NCI-H774 (cell line): ENCODE measurements at regions not wholly inside any gene's neighbourhood (a gene's known extent, or its start where the extent isn't known, plus 50 kb on each side); places are given as distances from the start of the nearest gene placed in this dataset.
"Not testable (repeated sequence)": the region's sequence is repeated elsewhere in the genome, so short reads cannot be mapped to it uniquely, and the experiment has no call there.

Experiments
- DNase-seq: peaks from one replicate; lab custom pipeline; 2025; lab: John Stamatoyannopoulos, UW

DNA sequence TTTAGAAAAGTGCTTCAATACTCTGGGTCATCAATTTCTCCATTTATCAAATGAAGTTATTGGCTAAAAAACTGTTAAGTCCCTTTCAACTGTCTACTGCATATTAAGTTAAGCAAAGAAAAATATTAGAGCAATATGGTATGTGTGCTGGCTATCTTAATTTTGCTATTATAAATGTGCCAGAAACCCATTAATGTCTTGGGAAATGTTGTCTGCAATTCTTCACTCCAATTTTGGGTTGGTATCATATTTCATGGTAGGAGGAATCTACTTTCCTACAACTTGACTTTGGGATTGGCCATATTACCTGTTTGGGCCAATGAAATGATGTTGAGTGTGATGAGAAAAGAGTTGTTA lies 1063.9 kb downstream of the PLA2G4A start:
- DNase-seq, result no peak

DNA sequence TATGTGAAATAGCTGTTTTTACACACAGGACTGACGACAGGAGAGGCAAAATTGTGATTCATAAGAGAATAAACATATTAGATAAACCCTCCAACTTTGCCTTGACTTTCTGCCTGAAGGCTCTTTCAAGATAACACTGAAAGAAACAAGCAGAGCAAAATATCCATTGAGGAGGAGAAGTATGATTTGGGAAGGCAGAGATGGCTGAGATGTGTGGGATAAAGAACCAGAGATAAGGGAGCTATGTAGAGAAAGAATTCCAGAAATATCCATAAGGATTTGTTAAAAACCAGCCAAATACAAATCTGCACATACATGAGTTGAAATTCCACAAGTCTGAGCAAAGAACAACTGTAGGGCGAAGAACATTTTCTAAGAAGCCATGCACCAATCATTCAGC lies 1064.7 kb downstream of the PLA2G4A start:
- DNase-seq, result no peak

DNA sequence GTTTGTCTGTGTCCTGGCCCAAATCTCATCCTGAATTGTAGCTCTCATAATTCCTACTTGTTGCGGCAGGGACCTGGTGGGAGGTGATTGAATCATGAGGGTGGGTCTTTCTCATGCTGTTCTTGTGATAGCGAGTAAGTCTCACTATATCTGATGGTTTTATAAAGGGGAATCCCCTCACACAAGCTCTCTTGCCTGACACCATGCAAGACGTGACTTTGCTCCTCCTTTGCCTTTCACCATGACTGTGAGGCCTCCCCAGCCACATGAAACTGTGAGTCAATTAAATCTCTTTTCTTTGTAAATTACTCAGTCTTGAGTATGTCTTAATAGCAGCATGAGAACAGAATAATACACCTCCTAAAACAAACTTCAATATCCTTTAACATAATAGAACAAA lies 1065.6 kb downstream of the PLA2G4A start:
- no peak for DNase-seq

DNA sequence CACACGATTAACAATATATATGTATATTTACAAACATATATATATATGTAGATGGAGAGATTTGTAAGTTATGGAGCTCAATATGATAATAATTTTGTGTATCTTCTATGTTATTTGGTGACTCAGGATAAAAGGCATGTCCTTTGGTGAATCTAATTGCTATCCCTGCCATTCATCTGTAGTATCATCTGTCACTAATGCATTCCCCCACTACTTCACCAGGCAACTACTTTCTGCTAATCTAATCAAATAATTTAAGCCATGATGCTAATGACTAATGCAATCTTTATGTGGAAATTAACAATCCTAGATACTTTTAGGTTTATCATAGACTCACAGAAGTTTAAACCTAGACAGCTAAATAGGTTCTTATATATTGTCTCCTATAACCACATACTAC lies 1074.5 kb downstream of the PLA2G4A start:
- no peak for DNase-seq

DNA sequence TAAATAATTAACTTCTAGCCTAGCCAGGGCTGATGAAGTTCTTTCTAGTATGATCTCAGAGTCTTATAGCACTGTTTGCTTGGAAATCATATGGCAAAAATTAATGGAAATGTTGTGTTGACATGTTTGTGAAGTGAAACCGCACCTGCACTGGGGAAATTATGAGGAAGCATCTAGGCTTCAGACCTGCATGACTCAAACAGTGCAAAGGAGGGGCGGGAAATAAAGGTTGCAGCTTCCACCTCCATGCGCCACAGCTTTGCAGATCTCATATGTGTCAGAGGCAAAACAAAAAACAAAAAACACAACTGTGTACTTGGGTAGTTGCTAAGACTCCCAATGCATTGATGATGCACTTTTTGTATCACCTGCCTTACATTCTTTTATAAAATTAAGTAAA lies 1080.6 kb downstream of the PLA2G4A start:
- DNase-seq, result no peak

DNA sequence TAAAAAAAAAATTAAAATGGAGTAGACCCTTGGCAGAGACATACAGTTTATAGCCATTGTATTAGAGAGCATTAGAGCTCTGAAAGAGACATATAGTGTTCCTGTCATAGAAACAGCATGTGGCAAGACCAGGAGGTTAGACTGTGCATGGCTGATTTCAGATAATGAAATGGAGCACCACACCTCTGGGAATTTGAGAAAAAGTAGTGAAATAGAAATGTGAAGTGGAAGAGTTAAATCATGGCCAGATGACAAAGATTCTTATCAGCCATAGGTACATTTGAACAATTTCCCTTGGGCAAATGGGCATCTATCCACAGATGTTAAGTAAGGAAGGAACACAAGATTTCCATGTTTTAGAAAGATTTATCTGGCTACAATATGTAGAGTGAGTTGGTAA lies 1083.1 kb downstream of the PLA2G4A start:
- DNase-seq, result no peak

DNA sequence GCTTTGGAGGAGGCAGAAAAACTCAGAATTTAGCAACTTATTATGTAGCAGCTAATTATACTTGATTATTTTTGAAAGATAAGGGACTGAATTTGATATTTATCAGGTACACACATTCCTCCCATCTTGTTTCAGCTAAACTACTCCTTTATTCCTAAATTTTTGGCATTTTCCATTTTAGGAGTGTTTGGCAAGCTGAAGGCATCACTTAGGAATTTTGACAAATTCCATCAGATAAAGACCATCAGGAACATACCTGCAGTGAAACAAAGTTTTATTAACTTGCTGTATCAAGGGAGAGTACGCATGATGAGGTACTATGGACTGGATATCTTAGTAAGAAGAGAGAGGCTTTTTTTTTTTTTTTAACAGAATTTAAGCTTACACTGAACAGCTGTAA lies 1092.2 kb downstream of the PLA2G4A start:
- no peak for DNase-seq

DNA sequence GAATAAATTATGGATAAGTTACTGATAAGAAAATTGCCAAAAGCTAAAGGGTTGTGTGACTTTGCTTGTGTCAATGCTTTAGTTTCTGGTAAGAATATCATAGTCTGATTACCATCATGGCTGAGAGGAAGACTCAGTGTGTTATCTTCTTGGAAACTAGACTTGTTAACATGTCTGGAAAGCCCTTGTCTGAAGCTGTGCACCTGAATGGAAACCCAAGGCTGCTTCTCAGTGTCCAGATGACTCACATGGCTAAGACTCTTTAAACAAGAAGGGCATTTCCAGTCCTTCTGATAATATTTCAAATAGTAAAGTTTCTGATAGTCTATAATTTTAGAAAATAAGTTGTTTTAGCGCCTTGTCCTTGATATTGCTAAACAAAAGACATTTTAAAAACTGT lies 1092.7 kb downstream of the PLA2G4A start:
- no peak for DNase-seq

DNA sequence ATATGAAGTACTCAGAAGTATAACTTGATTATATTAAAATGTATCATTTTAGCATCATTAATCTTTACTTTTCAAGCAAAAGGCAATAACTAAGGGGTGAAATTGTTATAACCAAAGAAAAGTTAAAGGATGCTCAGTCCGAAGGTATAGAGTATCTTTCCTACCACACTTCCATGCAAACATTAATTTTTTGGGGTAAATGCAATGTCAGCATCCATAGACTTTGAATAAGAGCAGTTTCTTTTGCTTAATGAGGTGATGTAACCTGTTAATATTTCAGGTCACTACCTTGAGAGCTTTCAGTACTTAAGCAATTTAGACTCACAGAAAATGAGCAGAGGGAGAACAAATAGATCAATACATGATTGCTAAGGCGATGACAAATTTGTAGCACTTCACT lies 1093.5 kb downstream of the PLA2G4A start:
- DNase-seq, result no peak

DNA sequence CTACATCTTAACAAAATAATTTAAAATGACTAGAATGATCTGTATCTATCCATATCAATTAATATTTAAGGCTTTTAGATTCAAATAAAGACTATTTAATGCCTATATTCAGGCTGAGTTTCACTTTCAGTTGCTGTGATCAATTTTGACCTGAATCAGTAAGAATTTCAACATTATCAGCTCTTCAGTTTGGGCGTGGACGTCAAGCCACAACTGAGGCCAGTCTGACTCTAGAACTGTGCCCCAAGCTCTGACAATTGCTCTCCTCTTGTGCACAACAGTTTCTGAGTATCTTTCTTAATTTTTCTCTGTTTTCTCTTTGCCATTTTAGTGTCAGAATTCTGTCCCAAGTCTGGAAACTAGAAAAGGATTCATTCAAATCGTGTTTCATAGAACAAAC lies 1095.5 kb downstream of the PLA2G4A start:
- DNase-seq, result no peak

DNA sequence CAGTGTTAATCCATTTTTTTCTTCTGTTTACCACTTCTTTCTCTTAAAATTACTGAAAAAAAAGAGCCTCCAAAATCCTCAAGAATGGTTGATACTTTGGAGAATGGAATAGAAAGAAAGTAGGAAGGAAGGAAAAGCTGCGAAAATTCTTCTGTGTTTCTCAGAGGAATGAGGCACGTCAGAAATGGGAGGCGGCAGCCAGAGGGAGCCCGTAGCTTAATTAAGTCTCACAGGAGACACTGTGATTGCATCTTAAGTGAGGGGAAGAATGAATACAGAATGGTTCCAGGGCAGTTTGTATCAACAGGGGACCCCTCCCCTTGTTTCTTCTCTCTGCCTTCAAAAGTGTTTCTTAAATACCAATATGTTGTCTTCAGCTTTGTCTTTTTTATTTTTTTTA lies 1099.5 kb downstream of the PLA2G4A start:
- no peak for DNase-seq

DNA sequence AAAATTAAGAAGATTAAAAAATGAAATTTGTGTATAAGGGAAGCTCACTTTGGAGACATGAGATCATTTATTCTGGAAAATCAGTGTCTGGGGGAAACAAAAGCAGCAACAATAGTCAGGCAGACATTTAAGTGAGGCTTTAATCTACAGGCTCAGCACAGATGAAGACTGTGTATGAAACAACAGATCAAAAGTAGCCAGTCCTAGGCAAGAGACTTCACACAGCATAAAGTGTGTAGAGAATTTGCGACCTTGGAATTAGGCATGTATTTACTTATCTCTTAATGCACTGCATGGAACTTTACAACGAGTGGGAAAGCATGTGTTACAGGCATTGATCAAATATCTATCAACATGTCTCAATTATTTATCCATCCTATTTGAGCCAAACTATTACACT lies 1099.9 kb downstream of the PLA2G4A start:
- DNase-seq, result no peak

DNA sequence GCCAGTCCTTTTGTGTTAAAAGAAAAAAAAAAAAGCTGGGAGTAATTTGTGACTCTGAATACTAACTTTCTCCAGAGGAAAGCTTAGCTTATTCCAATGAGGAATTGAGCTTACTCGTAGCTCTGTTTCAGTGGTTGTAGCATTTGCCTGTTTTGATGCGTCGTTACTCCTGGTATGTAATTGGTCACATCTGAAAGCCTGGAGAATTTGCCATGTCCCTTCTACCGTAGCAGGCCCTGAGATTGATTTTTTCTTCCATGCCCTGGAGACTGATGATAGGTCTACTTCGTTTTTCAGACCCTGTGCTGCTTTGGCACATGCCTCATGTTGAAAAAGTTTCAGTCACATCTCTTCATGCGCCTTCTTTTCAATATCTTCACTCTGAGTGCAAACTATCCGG lies 1103.0 kb downstream of the PLA2G4A start:
- DNase-seq, result no peak

DNA sequence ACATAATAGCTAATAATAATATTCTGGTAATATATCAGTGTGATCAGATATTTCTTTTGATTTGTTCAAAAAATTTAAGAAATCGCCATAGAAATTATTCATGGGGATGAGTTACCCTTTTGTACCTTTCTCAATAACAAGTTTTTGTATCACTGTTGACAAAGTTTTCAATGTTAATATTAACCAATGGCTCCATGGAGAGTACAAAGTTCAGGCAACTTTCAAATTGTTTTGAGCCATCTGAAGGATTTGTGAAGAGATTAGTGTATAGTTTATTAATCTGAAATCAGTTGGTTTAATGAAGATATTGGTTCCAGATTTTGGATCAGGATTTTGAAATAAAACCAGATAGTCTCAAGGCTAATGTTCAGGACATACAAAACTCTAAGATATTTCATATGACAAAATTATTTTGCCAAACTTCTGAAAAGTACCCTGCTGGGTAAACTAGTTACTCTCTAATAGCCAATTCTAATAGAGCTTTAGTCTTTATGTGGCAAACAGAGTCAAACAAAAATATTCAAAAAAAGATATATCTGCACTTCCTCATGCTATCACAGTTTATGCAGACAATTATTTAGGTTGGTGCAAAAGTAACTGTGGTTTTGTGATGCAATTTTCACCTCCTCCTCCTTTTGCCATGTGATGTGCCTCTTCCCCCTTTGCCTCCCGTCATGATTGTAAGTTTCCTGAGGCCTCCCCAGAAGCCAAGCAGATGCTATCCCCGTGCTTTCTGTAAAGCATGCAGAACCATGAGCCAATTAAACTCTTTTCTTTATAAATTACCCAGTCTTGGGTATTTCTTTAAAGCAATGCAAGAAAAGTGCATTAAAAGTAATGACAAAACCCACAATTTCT lies 1105.0 kb downstream of the PLA2G4A start:
- no peak for DNase-seq

DNA sequence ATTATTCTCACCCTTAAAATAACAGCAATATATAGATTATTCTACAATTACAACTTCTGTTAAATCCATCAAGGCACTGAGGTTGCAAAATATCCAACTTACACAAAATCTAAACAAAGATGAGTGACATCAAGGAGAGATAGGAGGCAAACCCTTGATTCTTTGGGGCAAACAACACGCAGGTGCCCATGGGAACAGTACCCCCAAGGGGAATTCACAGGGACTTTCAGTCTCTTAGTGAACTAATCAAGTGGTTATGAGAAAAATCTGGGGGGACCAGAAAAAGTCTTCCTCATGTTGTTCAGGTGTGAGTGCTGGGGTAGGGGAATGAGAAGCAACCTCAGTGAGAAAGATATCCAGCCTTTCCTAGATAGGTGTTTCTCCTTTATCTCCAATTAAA lies 1107.9 kb downstream of the PLA2G4A start:
- DNase-seq, result no peak

DNA sequence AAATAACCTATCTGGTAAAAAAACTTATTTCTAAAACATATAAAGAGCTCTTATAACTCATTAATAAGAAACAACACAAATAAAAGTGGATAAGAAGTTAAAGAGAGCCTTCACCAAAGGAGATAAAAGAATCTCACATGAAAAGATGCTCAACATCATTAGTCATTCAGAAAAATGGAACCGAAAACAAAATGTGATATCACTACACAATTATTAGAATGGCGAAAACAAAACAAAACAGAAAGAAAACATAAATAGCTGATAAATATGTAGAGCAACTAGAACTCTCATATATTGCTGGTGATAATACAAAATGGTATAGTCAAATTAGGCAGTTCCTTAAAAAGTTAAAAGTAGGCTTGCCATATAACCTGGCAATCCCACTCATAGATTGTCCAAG lies 1109.3 kb downstream of the PLA2G4A start:
- no peak for DNase-seq

DNA sequence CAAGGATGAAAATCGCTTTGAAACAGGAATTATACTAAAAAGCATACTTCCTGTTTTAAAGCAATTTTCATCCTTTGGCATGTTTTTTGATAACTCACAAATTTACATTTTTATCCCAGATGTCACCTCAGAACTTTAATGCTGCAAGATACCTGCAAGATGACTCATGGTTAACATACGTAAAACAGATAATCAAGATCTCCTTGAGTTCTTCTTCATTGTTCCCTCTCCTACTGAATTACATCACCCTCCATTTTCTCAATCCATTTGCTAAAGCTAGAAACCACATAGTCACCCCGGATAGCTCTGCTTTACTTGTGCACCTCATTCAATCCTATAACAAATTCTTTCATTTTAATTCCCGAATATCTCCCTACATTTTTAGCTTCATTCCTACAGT lies 1114.2 kb downstream of the PLA2G4A start:
- no peak for DNase-seq

DNA sequence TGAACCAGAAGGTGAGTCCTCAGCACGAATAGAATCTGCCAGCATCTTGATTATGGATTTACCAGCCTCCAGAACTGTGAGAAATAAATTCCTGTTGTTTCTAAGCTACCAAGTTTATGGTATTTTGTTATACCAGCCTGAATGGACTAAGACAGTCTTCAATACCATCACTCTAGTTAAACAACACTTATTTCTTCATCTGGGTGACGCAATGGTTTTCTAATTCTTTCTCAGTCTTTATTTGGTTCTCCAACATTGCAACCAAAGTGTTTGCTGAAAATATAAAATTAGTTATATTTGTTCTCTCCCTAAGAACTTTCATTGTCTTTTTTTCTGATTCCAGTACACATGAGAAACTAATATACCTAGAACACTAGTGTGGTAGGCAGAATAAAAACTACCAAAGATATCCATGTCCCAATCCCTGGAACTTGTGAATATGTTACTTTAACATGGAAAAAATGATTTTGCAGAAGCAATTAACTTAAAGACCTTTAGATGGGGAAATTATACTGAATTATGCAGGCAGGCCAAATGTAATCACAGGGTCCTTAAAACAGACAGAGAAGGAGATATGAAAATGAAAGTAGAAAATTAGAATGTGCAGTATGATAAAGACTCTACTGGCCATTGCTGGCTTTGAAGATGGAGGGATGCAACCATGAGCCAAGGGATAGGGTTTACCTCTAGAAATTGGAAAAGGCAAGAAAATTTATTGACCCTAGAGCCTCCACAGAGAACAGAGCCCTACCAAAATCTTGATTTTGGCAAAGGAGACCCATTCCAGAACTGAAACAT lies 1115.1 kb downstream of the PLA2G4A start:
- no peak for DNase-seq

DNA sequence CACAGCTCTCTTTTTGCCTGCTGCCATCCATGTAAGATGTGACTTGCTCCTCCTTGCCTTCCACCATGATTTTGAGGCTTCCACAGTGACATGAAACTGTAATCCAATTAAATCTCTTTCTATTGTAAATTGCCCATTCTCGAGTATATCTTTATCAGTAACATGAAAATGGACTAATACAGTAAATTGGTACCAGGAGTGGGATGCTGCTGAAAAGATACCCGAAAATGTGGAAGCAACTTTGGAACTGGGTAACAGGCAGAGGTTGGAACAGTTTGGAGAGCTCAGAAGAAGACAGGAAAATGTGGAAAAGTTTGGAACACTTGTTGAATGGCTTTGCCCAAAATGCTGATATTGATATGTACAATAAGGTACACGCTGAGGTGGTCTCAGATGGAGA lies 1117.9 kb downstream of the PLA2G4A start:
- DNase-seq, result not testable (repeated sequence)

DNA sequence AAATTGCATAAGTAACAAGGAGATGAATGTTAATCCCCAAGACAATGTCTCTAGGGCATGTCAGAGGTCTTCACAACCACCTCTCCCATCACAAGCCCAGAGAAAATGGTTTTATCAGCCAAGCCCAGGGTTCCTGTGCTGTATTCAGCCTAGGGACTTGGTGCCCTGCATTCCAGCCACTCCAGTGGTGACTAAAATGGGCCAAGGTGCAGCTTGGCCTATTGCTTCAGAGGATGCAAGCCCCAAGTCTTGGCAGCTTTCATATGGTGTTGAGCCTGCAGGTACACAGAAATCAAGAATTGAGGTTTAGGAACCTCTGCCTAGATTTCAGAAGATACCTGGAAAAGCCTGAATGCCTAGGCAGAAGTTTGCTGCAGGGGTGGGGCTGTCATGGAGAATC lies 1118.6 kb downstream of the PLA2G4A start:
- DNase-seq, result no peak

DNA sequence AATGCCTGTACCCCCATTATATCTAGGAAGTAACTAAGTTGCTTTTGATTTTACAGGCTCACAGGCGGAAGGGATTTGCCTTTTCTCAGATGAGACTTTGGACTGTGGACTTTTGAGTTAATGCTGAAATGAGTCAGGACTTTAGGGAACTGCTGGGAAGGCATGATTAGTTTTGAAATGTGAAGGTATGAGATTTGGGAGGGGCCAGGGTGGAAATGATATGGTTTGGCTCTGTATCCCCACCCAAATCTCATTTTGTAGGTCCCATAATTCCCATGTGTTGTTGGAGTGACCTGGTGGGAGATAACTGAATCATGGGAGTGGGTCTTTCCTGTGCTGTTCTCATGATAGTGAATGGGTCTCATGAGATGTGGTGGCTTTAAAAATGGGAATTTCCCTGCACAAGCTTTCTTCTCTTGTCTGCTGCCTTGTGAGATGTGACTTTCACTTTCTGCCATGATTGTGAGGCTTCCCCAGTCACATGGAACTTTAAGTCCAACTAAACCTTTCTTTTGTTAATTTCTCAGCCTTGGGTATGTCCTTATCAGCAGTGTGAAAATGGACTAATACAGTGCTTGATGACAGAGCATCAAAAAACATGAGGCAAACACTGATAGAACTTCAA lies 1119.5 kb downstream of the PLA2G4A start:
- DNase-seq, result no peak

DNA sequence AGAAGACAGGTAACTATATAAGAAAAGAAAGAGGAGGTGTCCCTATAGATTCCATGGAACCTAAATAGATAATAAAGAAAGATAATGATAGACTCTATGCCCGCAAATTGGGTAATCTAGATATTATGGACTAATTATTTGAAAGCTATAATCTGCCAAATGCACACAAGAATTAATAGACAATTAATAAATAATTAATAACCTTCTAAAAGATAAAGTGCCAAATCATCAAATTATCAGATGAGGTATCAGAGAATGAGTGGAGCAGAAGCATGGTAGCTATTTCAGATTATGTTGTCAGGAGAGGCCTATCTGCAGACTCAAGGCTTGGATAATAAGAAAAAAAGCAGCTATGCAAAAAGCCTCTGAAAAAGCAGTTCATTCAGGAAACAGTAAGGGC lies 1120.8 kb downstream of the PLA2G4A start:
- no peak for DNase-seq

DNA sequence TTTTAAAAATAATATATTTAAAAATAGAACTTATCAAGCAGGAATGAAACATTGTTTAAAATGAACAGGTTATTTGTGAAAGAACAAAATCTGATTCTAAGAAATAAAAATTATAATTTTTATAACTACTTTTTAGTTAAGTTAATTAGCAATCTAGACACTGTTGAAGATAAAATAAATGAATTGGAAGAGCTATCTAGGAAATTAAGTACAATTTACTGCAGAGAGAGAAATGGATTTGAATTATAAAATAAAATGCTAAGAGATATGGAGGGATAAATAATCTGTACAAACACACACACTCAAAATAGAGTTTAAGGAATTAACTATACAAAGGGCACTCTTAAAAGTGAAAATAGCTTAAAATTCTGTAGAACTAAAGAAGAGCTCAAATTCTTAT lies 1123.1 kb downstream of the PLA2G4A start:
- DNase-seq, result no peak
